GM21786 (cell line): ENCODE measurements at regions not wholly inside any gene's neighbourhood (a gene's known extent, or its start where the extent isn't known, plus 50 kb on each side); places are given as distances from the start of the nearest gene placed in this dataset.

Source experiments
- ATAC-seq: cut with Tn5 transposase; IDR thresholded peaks from one replicate; pipeline ENCODE4 v1.9.1; 2021; ENCODE audit not compliant: unreplicated experiment

DNA sequence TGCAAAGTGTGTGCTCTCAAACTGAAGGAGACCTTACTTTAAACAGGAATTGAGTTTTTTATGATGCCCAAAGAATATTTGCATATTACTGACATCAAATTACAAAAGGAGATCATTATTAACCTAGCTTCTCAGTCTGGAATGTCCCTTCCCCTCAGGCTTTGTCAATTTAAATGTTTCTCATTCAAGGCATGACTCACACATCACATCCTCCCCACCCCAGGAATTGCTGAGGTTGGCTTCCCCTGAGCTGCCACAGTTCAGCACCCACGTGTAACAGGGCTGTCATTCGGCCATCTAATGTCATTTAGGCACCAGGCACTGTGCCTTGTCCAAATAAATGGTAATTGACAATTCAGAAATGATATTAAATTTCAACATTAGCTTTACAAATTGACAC, 305.9 kb upstream of the MGMT start:
- no peak for ATAC-seq

DNA sequence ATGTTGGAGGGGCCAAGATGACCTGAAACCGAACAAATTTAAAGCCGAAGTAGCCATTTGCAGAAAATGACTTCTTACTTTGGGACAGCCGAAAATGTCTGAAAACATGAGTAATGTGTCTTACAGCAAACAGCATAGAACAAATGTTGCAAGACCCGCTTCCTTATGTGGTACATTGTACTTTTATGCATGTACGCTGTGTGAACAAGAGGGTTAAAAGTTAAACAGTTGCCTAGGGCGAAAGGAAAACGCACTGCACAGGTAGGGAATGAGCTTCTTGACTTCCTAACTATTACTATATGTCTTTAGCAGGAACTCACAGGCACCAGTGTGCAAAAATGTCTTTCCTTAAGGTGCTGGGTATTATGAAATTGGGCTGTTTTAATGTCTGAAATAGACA, 303.5 kb upstream of the MGMT start:
- ATAC-seq, result no peak

DNA sequence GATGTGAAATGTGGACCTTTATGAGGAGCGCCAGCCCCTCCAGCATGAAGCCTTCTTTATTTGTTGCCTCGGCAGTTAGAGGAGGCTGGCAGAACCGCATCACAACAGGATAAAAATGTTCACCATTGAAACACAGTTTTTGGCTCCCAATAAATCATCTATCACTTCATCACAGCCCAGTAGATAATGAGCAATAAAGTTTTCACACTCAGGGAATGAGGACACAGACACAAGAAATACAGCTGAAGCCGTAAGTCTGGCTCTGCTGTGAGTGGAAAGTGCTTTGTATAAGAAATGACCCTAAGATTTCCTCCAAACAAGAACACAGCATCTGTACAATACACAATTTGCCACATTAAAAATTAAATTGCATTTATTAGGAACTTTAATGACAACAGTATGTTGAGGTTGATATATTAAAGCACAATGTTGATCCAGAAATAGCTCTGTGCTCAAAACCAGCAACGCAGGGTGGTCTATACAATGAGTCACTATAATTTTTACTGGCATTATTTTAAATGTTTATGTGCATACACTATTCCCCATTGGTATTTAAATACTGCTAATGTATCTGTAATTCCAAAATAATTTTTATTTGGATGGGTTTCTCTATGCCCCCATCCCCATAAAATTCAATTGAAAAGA, 301.8 kb upstream of the MGMT start:
- no peak for ATAC-seq

DNA sequence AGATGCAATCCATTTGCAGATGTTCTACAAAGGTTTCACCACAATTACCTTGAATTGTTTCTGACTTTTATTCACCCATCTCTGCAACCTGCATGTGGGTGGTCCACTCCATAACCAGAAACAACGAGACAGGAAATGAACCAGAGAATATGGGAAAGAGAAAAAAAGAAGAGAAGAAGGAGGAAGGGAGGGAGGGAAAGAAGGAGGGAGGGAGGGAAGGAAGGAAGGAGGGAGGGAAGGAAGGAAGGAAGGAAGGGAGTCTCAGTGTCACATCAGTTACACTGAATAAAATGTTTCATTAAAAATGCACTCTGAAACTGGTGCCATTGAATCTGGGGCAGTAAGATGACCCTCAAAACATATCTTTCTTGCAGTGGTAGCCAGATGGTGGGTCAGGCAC, 301.3 kb upstream of the MGMT start:
- ATAC-seq, result no peak

DNA sequence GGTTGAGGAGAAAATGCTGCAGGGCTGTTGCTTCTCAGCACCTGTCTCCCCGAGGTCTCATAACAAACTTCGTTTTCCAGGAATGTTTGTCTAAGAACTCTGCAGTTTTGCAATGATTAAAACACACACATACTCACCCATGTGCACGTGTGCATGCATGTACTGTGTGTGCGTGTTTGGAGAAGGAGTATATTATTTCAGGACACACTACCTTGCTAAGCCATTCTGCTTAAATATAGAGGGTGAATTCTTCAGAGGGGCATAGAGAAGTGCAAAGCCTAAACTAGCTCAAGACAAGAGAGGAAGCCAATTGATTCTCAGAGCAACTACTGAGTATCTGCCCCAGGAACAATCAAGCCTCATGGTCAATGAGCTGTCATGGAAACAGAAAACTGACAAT, 298.4 kb upstream of the MGMT start:
- no peak for ATAC-seq

DNA sequence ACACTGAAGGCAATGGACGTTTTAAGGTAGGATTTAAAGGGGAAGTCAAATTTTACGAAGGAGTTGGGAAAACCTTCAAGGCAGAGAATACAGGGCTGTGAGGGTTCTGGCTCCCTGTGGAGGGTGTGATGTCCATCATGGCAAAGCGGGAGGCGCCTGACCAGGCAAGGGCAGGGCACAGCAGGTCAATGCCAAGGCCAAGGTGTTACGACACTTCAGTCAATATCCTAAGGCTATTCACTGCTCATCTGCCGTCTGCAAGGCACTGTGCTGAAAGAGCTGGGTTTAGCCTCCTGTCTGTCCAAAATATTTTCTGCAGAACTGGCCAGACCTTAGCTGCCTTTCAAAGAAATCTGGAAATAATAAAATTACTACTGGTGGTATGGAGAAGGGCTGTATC, 297.9 kb upstream of the MGMT start:
- no peak for ATAC-seq

DNA sequence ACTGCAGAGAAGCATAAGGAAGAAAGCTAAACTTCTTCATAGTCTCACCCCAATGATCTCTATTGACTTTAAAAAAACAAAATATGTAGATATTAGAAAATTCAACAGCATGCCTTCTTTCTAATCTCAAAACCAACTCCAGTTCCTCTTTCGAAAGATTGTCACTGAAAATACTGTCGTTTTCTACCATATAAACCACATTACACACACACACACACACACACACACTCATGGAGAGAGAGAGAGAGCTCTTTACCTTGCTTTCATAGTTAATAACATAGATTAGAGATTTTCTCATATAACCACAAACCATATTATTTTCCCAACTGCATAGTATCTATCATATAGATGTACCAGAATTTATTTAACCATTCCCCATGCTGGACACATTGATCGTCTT, 296.2 kb upstream of the MGMT start:
- no peak for ATAC-seq

DNA sequence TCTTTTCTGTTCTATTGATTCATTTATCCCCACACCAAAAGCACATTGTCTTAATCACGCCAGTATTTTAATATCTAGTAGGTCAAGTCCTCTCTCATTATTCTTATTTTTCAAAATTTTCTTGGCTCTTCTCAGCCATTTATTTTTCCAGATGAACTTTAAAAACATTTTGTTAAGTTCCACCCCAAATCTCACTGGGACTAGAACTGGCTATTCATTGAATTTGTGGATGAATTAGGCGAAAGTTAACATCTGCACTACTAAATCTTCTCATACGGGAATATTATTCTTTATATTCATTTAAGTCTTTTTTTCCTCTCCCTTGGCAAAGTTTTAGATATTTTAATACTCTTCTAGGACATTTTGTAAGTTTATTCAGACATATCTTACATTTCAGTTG, 295.2 kb upstream of the MGMT start:
- ATAC-seq, result no peak

DNA sequence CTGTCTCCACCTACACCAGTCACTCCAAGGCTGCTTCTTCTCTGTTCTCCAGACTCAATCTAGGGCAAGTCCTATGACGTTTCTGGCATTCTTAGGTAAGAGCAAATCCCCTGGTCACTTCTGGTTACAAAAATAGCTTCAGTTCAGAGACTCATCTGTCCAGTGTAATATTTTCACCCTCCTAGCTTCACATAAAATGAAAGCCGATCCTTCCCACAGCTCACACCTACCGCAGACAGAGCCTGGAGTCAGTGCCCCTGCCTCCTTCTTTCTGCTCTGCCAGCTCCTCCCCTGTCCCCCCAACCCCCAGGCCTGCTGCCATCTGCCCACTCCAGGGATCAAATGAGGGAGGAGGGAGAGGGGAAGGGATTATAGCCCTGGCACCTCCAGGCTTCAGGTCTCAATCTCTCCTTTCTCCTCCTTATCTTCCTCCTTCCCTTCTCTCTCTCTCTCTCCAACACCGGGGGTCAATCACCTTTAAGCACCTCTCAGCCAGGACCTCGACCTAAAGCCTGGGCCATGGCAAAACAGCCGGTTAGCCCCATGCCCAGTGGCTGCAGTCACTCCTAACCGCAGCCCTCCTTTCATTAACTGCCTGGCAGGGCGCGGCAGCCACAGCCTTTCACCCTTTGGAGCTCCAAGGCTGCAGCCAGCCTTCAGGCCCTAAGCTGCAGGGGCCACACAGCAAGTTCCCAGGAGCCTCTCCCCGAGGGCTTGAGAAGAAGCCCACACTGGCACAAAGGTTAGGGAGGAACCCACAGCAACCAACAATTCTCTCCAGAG, 292.6 kb upstream of the MGMT start:
- no peak for ATAC-seq

DNA sequence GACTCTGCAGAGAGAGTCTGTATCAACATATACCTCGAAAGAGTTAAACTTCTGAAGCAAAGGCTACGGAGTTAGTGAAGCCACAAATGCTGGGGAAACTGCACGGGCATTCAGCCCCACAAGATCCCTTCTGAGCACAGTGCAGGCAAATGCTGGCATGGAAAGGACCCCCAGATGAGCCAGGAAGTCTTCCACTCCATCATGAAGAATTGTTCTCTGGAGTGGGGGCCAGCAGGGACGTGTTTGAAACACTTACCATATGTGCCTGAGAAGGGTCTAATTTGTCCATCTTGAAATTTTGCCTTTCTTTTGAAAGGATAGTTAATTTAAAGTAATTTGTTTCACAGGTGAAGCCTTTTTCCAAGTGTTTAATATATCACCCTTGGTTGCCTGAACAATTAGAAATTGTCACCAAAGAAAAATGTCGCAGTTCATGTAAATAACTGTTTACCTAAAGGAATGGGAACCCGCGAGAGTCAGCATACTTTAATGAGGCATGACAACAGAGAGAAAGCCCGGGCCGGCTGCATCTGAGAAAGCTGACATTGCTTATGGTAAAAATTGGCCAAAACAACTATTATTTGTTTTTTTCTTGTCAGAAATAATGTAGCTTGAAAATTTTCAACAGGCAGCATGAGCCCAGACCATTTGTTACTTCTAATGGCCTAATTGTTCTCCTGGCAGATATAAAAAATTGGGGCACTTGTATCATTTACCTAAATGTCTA, 287.6 kb upstream of the MGMT start:
- no peak for ATAC-seq

DNA sequence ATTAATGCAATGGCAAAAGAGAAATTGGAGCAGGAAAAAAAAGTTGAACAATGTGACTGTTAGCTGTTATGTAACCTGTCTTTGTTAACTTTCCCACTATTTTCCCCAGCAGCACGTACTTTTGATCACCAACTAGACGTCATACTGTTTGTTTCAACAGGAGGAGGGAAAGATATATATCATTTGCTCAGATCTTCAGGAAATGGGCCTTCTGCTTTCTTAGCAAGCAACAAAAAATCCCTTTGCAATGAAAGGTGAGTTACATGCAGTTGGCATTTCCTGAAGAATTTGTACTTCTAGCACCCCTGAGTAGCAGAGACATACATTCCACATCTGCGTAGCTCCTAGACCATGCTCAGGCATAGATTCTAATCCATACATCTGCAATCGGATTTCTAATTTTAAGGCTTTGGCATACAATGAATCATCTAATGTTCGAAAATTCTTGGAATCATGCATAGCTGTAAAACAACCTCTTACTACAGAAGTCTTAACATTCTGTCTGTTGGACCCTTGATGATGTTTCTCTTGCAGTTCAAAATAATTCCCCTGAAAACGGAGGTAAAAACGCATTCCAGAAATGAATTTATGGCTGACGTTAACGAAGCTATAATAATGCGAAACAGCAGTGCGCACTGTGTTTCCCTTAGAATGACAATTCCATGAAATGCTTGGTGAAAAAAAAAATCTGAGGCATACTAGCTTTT, 286.9 kb upstream of the MGMT start:
- no peak for ATAC-seq

DNA sequence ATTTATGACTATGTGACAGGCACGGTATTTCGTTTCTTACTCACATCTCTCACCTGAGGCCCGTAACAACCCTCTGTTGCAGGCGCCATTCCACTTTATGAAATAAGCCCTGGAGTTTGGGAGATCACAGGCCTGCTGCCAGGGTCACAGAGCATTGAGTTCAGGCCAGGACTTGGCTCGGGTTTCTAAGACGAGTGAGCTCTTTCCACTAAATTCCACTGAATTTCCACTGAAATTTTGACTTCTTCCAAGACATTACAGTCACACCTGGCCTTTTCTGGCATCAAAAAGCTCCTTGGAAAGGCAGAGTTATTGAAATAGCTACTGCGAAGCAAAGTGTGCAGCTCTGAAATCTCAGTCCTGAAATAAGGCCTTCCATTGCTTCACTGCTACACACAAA, 282.8 kb upstream of the MGMT start:
- no peak for ATAC-seq

DNA sequence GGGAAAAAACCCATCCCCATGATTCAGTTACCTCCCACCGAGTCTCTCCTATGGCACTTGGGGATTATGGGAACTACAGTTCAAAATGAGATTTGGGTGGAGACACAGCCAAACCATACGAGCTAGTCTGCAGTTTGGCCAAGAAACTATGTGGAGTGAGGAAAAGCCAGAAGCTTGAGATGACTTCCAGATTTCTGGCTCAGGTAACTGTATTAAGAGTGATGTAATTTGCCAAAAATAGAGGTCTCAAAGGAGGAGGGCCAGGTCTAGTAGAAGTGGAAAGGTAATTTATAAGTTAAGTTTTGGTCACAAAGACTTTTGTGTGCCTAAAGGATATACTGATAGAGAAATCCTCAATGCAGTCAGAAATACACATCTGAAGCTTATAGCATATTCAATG, 279.7 kb upstream of the MGMT start:
- ATAC-seq, result no peak

DNA sequence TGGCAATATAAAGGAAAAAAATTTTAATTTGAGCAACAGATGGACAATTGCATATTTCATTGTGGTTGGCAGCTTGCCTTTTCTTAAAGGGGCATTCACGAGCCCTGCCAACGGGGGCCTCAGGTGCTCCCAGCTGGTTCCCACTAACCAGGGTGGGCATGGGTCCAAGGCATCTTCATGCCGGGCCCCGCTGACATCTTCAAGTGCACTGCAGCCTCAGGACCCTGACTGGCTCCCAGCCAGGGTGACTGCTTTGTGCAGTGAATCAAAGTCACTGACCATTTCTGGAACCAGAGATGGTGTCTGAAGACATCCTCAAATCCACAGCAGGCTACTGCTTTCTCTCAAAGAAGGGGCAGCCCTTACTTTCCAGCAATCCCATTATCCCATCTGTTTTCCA, 275.2 kb upstream of the MGMT start:
- no peak for ATAC-seq

DNA sequence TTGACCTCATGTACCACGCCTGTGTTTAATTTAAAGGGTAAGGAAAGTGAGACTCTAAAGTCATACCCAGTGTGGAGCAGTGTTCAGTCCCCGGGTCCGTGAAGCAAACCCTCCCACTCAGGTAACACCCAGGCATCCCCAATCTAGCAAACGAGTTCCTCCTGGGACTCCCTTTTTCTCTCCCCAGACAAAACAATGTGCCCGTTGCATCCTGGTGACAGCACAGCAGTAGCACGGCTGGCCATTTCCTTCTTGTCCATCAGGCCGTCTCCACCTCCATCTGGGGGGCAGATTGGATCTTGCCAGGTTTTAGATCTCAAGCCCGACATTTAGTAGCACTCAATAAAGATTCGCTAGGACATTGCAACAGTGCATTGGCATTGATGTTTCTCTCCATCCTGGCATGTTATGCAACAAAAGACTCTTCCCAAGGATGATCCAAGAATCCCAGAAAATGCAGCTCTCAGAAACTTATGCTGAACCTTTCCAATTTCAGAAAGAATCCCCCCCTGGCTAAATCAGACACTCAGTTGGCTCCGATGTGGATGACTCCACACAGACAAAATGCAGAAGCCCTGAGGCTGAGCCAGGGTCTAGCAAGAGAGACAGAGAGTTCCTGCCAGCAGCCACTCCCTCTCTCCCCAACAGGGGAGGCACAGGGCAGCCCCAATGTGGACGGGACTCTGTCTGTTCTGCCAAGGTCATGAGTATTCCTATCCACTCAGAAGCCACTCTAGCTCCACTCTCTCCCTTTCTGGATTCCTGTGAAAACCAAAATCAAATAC, 274.5 kb upstream of the MGMT start:
- ATAC-seq, result no peak

DNA sequence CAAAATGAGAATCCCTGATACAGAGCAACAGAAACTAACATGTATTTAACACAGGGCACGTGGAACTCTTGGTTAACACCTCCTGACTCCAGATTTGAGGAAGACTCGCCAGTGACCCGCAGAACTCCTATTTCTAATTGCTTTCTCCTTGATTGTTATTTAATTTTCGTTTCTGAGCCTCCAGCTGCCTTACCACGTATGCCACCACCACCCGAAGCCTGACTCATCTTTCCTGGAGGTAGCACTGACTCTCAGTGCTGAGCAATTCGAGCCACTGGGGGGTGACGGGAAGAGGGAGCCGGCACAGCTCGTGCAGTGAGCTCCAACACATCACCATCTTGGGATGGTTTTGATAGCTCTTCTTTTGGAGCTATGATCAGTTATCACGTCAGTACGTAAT, 273.9 kb upstream of the MGMT start:
- ATAC-seq, result no peak

DNA sequence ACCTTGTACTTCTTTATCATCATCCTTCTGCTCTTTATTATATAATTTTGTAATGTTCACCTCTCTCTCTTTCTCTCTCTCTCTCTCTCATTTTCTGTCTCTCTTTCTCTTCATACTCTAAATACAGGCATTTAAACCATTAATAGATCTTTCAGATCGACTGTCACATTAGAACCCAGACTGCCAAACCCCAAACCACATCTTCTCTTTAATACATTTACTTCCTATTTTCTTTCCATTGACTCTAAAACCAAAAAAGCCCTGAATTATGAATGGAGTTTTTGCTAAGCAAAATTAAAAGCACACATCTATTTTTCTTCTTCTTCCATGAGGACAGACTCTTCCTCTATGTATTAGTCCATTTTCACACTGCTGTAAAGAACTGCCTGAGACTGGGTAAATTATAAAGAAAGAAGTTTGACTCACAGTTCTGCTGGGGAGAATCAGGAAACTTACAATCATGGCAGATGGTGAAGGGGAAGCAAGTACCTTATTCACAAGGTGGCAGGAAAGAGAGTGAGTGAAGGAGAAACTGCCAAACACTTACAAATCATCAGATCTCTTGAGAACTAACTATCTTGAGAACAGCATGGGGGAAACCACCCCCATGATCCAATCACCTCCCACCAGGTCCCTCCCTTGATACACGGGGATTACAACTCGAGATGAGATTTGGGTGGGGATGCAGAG, 272.7 kb upstream of the MGMT start:
- no peak for ATAC-seq

DNA sequence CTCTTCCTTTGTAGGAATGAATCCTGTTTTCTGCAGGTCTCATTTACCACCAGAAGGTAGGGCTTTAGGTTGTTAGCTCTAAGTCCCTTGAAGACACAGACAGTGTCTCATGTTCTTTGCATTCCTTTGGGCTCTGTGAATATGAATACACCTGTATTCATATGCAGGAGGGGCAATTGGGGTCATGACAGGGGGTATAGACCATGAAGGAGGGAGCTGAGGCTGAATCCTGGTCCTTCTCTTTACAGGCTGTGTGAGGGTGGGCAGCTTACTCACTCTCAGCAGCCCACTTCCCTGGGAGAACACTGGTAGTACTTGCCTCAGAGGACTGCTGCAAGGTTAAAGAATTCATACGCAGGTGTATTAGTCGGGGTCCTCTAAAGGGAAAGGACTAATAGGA, 267.2 kb upstream of the MGMT start:
- ATAC-seq, result no peak

DNA sequence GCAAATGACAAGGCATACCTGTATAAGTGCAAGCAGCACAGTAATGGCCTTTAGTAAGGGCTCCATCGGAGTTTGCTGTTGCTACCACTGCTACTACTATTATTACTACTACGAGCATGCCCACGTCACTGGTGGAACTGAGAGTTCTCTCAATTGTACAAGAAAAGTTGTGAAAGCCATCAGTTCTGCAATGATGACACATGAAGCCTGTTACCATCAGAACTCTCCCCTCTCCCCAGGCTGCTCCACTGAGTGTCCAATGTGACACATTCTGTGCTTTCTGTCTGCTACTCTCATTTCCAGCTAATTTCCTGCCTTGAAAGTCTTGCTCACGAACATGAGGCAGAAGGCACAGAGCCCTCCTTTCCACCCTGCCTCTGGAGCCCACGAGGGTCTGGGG, 263.2 kb upstream of the MGMT start:
- no peak for ATAC-seq

DNA sequence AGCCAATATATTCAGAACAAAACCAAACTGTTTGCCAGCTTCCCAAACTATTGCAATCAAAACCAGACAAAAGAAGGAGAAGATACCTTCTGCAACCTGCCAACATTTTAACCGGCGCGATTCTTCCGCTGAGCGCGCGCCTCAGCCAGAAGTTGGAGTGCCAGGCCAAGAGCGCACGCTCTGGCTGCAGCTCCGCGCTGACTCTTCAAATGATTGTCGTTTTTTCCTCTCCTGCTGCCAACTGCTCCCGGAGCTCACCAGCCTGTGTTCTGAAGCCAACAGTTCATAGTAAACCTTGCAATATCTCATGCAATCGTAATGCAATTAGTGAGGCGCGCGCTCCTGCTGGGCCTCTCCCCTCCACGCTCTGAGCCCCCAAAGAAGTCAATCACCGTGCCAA, 259.7 kb upstream of the MGMT start:
- no peak for ATAC-seq
